SK-N-SH (cell line): ENCODE measurements at regions not wholly inside any gene's neighbourhood (a gene's known extent, or its start where the extent isn't known, plus 50 kb on each side); places are given as distances from the start of the nearest gene placed in this dataset.

Experiments
- CTCF ChIA-PET: fragments of 300-600, 350-600 bp; formaldehyde crosslinking; extraction: SDS; loops from one replicate; lab custom pipeline; 2021; lab: Yijun Ruan, JAX
- POLR2A ChIA-PET: fragments of 350-600 bp; sonication (Branson Sonifier 250); formaldehyde crosslinking; extraction: SDS; loops from one replicate; lab custom pipeline; 2020; ENCODE audit warnings: antibody characterized with exemption, inconsistent platforms; lab: Yijun Ruan, JAX
- DNase-seq: peaks from one replicate; pipeline ENCODE4 v3.0.0; 2012
- H2AFZ ChIP-seq: fragments of 200-600 bp; sonication (generic); 2 replicates; pipeline ENCODE4 v1.8.1; 2016; ENCODE audit warnings: antibody characterized with exemption, mild to moderate bottlenecking, low read depth
- H3F3A ChIP-seq: fragments of 200-600 bp; sonication (generic); replicated peaks from 2 replicates; pipeline ENCODE3; 2016; ENCODE audit warnings: antibody characterized with exemption, mild to moderate bottlenecking; ENCODE audit not compliant: insufficient read depth
- H3K27ac ChIP-seq, 2 experiments: fragments of 200-500 bp in 1 of 2; fragments of 200-600 bp in 1 of 2; sonication (Bioruptor generic) in 1 of 2; sonication (generic), shearing (Covaris generic) in 1 of 2; 2 replicates each; pipeline versions ENCODE4 v1.5.1 to v1.6.1; 2014 to 2016; ENCODE audit warnings: low read depth in 2 of 2, inconsistent platforms in 1 of 2, low read length in 1 of 2, mild to moderate bottlenecking in 1 of 2, mixed read lengths in 1 of 2
- H3K27me3 ChIP-seq: fragments of 200-600 bp; sonication (generic), shearing (Covaris generic); 2 replicates; pipeline ENCODE4 v1.6.1; 2016; ENCODE audit warnings: mixed run types; ENCODE audit not compliant: insufficient read depth
- H3K36me3 ChIP-seq, 2 experiments: fragments of 200-500 bp in 1 of 2; fragments of 200-600 bp in 1 of 2; sonication (Bioruptor generic) in 1 of 2; sonication (generic) in 1 of 2; replicated peaks in 1 of 2; 2 replicates each; pipeline versions ENCODE3 to v1.5.1; 2014 to 2016; ENCODE audit warnings: low read length in 1 of 2, mild to moderate bottlenecking in 1 of 2; ENCODE audit not compliant: insufficient read depth in 2 of 2, control insufficient read depth in 1 of 2
- H3K4me1 ChIP-seq, 2 experiments: fragments of 200-500 bp in 1 of 2; fragments of 200-600 bp in 1 of 2; sonication (Bioruptor generic) in 1 of 2; sonication (generic), shearing (Covaris generic) in 1 of 2; 2 replicates each; pipeline versions ENCODE4 v1.5.1 to v1.6.1; 2014 to 2016; ENCODE audit warnings: low read depth in 1 of 2, low read length in 1 of 2, mixed run types in 1 of 2; ENCODE audit not compliant: insufficient read depth in 2 of 2, control insufficient read depth in 1 of 2
- H3K4me2 ChIP-seq: fragments of 200-600 bp; sonication (generic), shearing (Covaris generic); 2 replicates; pipeline ENCODE4 v1.6.1; 2017; ENCODE audit warnings: mixed run types
- H3K4me3 ChIP-seq, 2 experiments: fragments of 200-500 bp in 1 of 2; fragments of 200-600 bp in 1 of 2; sonication (Bioruptor generic) in 1 of 2; sonication (generic), shearing (Covaris generic) in 1 of 2; 2 replicates each; pipeline versions ENCODE4 v1.5.1 to v1.8.1; 2014 to 2016; ENCODE audit warnings: low read depth in 2 of 2, inconsistent platforms in 1 of 2, low read length in 1 of 2, mild to moderate bottlenecking in 1 of 2, mixed read lengths in 1 of 2, moderate library complexity in 1 of 2
- H3K79me2 ChIP-seq: fragments of 200-600 bp; sonication (generic); 2 replicates; pipeline ENCODE4 v1.8.1; 2017; ENCODE audit warnings: mild to moderate bottlenecking; ENCODE audit not compliant: insufficient read depth
- H3K9ac ChIP-seq: fragments of 200-600 bp; sonication (generic); 2 replicates; pipeline ENCODE4 v1.6.1; 2017; ENCODE audit warnings: mixed run types
- H3K9me2 ChIP-seq: fragments of 200-600 bp; sonication (generic); 2 replicates; pipeline ENCODE4 v1.6.1; 2017; ENCODE audit warnings: mixed run types
- H3K9me3 ChIP-seq: fragments of 200-600 bp; sonication (generic); 2 replicates; pipeline ENCODE4 v1.6.1; 2017; ENCODE audit warnings: mixed run types, mild to moderate bottlenecking, moderate library complexity
- H4K20me1 ChIP-seq: fragments of 200-600 bp; sonication (generic); 2 replicates; pipeline ENCODE4 v1.6.1; 2017; ENCODE audit warnings: mild to moderate bottlenecking, mixed run types; ENCODE audit not compliant: insufficient read depth
- CTCF ChIP-seq: fragments of 200-600 bp; sonication (generic); IDR thresholded peaks from 2 replicates; pipeline ENCODE4 v1.6.1; 2017; ENCODE audit warnings: antibody characterized with exemption, mild to moderate bottlenecking, moderate library complexity
- ELF1 ChIP-seq: IDR thresholded peaks from 2 replicates; pipeline ENCODE4 v1.4.0; 2012
- EP300 ChIP-seq, 2 experiments: IDR thresholded peaks; 2 replicates each; pipeline versions ENCODE4 v1.4.0 to v1.6.1; 2012; ENCODE audit warnings: borderline replicate concordance in 1 of 2, low read depth in 1 of 2, low read length in 1 of 2
- FOSL2 ChIP-seq: IDR thresholded peaks from 2 replicates; pipeline ENCODE4 v1.4.0; 2012; ENCODE audit warnings: low read depth, mild to moderate bottlenecking, moderate library complexity, borderline replicate concordance
- FOXM1 ChIP-seq: IDR thresholded peaks from 2 replicates; pipeline ENCODE4 v1.4.0; 2012; ENCODE audit warnings: low read depth, mild to moderate bottlenecking
- GABPA ChIP-seq: IDR thresholded peaks from 2 replicates; pipeline ENCODE4 v1.4.0; 2012; ENCODE audit warnings: low read depth, mild to moderate bottlenecking
- IRF3 ChIP-seq: fragments of 150-350 bp; IDR thresholded peaks from 2 replicates; pipeline ENCODE4 v1.6.1; 2016; ENCODE audit warnings: mild to moderate bottlenecking, low read depth, low read length
- JUND ChIP-seq: IDR thresholded peaks from 2 replicates; pipeline ENCODE4 v1.4.0; 2012
- NRF1 ChIP-seq: IDR thresholded peaks from 2 replicates; pipeline ENCODE4 v1.6.1; 2012; ENCODE audit warnings: low read depth, mild to moderate bottlenecking, low read length
- PBX3 ChIP-seq: IDR thresholded peaks from 2 replicates; pipeline ENCODE4; 2012
- RAD21 ChIP-seq: IDR thresholded peaks from 2 replicates; pipeline ENCODE4 v1.6.1; 2012; ENCODE audit warnings: mild to moderate bottlenecking, low read length
- RCOR1 ChIP-seq: fragments of 150-350 bp; IDR thresholded peaks from 2 replicates; pipeline ENCODE4 v1.6.1; 2017; ENCODE audit warnings: antibody characterized with exemption, low read length
- REST ChIP-seq: IDR thresholded peaks from 2 replicates; pipeline ENCODE4 v1.6.1; 2012; ENCODE audit warnings: mild to moderate bottlenecking, low read depth, low read length, moderate library complexity
- RFX5 ChIP-seq: IDR thresholded peaks from 2 replicates; pipeline ENCODE4 v1.6.1; 2012; ENCODE audit warnings: mild to moderate bottlenecking, improper control_type of control experiment, low read length
- SIN3A ChIP-seq: IDR thresholded peaks from 2 replicates; pipeline ENCODE4 v1.6.1; 2012; ENCODE audit warnings: low read depth, mild to moderate bottlenecking, low read length, moderate library complexity, borderline replicate concordance
- TCF12 ChIP-seq: IDR thresholded peaks from 2 replicates; pipeline ENCODE4 v1.4.0; 2012
- TEAD4 ChIP-seq: IDR thresholded peaks from 2 replicates; pipeline ENCODE4 v1.4.0; 2012; ENCODE audit warnings: mild to moderate bottlenecking, borderline replicate concordance; ENCODE audit not compliant: insufficient read depth
- YY1 ChIP-seq: IDR thresholded peaks from 2 replicates; pipeline ENCODE4 v1.4.0; 2012; ENCODE audit warnings: low read depth, mild to moderate bottlenecking
- ZBTB33 ChIP-seq: IDR thresholded peaks from 2 replicates; pipeline ENCODE4 v1.4.0; 2012; ENCODE audit warnings: low read depth, borderline replicate concordance
- WGBS: methylation state at CpG from one replicate; pipeline ENCODE4 v1.1.6; 2017; ENCODE audit warnings: low lambda C conversion rate; 5-methylcytosine and 5-hydroxymethylcytosine counted together

- TF ChIP-seq YY1 (no peak), FOSL2 (peak; percentile 19; the same call in 1 of the 2 replicates), REST (no peak), TCF12 (peak; percentile 66; the same call in 1 of the 2 replicates), CTCF (no peak)
These were observed 139.0 kb upstream of the NECTIN3 start (continued) for GRCh38 chr3:110932567-110932966.

- WGBS: 73% methylated on average over 4 of the region's 4 CpGs
- Histone ChIP-seq H4K20me1 (no peaks in the 10 kb centered on the region), H3K27ac (peak overlapping the region; percentile 76 to 77; a peak in 3 of 4 replicates), H3K4me1 (no peaks in the 10 kb centered on the region; a peak in 2 of 4 replicates), H3K4me3 (no peak overlapping the region), H3K4me2 (no peak overlapping the region), H3K79me2 (no peaks in the 10 kb centered on the region), H3K9me3 (no peaks in the 10 kb centered on the region), H2AFZ (no peak overlapping the region), H3F3A (no peaks in the 10 kb centered on the region), H3K27me3 (no peaks in the 10 kb centered on the region), H3K36me3 (no peaks in the 10 kb centered on the region), H3K9ac (no peak overlapping the region), H3K9me2 (no peaks in the 10 kb centered on the region)
- ChIA-PET CTCF (no interaction called here), POLR2A (no interaction called here)
- no peak for DNase-seq
- TF ChIP-seq PBX3: 0 out of 2 replicates have a peak, but pooled peaks have one; percentile 16
- no peak for TF ChIP-seq ZBTB33
- peak; percentile 41; the same call in 1 of the 2 replicates for TF ChIP-seq FOSL2
- TF ChIP-seq SIN3A: no peak
- no peak for TF ChIP-seq FOXM1
- no peak for TF ChIP-seq RAD21
- no peak for TF ChIP-seq IRF3
- no peak for TF ChIP-seq RCOR1
- TF ChIP-seq TEAD4: no peak
- TF ChIP-seq RFX5: no peak
- TF ChIP-seq EP300 (IDR thresholded peaks at IDR 0.05; ENCODE audit: borderline replicate concordance in 1 of 2, low read depth in 1 of 2, low read length in 1 of 2): 0 out of 4 replicates have a peak, but pooled peaks of 1 of the 2 experiments have one; percentile 22
- TF ChIP-seq GABPA: no peak
- TF ChIP-seq ELF1: no peak
- no peak for TF ChIP-seq NRF1
- no peak for TF ChIP-seq CTCF
- peak; percentile 39 for TF ChIP-seq JUND
These were observed 137.7 kb upstream of the NECTIN3 start for GRCh38 chr3:110933821-110934426.
